SHP77 (cell line): ENCODE measurements at regions not wholly inside any gene's neighbourhood (a gene's known extent, or its start where the extent isn't known, plus 50 kb on each side); places are given as distances from the start of the nearest gene placed in this dataset.

Source experiments
- DNase-seq, 2 experiments: peaks; one replicate each; lab custom pipeline; 2025; lab: John Stamatoyannopoulos, UW

DNA sequence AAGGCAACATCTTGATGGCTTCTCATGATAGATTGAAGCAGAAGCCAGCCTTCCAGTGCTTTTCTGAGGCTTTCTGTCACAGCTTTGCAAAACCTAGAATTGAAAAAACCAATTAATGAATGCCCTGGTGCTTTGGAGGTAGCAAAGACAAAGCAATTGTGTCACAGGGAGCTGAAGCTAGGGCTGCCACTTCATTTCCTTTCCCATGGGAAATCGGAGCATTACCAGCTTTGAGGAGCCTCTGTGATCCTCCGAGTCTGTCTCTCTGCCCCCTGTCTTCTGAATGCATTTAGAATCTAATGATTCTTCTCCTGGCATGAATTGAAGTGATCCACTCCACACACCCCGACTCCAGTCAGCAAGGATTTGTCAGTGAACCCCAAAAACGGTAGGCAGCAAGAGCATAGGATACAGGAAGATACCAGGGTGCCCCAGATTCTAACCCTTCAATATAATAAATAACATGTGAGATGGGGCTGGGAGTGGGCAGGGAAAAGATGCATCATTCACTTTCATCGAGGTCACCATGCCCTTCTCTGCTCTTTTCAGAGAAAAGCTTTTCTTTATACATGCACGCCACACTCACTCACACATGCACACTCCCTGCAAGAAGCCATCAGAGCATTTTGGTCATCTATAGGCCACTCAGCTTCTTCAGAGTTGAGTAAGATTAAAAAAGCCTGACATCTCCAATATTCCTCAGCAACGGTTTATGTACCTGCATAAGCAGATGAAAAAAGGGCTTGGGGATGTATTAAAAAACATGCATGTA lies 247.7 kb upstream of the ZNF462 start:
- no peak for DNase-seq

DNA sequence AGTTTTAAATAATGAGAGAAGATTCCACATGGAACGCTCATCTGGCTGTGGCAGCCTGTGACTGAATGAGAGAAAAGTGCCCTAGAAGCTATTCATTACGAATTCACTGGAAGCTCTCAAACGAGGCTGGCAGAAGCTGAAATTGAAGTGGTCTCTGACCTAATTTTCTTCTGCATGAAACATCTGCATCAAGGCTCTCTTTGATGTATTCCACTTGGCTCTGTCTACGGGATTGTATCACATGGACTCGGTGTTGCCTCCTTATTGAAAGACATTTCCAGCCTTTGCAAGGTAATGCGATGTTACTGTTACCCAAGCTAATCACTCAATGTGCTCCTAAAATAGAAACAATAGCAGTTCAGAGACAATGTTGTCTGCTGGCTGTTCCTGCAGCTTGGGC lies 246.9 kb upstream of the ZNF462 start:
- no peak for DNase-seq

DNA sequence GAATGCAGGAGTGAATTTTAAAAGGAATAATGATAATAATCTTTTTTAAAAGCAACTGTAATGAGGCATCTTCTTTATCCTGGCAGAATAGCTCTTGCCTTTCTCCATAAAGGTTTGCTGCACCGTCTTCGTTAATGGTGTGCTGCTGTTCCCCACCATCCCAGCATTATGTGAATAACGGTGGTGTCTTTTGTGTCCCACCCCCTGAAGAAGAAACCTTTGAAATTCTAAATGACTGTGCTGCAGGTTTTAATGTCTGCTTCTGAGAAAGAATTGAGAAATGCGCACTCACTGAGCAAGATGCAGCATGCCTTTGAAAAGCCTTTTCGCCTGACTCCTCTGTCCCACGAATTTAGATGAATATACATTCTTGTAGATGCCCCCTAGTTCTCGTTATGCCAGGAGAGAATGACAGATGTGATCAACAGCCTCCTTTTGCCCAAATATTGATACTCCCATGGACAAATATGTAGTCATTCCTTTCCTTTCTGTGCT lies 246.1 kb upstream of the ZNF462 start:
- no peak for DNase-seq

DNA sequence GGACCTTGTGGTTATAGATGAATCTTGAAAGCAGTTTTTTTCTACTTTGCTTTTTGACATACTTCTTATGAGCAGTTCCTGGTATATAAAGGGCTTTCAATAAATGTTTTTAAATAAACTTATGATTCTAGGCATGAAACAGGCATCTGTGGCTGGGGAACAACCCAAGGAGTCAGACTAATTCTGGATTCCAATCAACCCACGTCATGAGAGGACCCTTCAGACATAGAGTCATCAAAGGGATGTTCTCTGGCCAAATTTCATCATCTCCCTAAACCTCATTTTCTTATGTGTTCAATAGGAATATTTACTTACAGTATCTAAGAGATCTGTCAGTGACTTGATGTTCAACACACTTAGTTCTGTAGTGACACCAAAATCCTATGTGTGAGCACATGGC lies 243.8 kb upstream of the ZNF462 start:
- DNase-seq, result no peak

DNA sequence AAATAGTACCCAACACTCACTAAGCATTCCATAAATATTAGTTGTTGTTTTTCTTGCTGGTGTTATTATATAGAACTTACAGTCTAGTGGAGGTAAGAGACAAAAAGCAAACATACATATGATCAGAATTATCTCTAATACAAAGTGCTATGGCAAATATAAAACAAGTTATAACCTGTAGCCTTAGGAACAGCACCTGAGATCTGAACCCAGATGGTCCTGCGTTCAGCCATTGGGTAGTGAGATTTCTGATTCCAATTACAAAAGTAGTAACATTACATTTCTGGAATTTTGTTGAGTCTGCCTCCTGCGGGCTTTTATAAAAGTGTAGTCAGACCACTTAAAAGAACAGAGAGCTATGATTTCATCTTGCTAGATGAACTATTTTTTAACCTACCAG lies 242.9 kb upstream of the ZNF462 start:
- DNase-seq, result no peak

DNA sequence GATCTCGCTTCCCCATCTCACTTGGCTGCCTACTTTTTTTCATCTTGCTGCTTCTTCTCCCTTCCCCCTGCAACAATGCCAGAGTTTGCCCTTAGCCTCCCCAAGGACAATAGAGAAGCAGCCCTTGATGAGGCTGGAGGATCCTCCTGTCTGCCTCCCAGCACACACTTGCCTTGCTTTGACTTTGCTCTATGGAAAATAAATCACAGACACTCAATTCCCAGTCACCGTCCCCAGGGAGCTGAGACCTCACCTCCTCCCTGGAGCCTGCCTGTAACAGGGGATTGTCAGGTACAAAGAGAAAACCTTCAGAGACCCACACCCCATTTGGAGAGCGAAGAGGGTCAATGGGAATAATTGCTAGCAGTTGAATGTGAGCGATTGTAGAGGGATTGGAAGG lies 242.1 kb upstream of the ZNF462 start:
- no peak for DNase-seq

DNA sequence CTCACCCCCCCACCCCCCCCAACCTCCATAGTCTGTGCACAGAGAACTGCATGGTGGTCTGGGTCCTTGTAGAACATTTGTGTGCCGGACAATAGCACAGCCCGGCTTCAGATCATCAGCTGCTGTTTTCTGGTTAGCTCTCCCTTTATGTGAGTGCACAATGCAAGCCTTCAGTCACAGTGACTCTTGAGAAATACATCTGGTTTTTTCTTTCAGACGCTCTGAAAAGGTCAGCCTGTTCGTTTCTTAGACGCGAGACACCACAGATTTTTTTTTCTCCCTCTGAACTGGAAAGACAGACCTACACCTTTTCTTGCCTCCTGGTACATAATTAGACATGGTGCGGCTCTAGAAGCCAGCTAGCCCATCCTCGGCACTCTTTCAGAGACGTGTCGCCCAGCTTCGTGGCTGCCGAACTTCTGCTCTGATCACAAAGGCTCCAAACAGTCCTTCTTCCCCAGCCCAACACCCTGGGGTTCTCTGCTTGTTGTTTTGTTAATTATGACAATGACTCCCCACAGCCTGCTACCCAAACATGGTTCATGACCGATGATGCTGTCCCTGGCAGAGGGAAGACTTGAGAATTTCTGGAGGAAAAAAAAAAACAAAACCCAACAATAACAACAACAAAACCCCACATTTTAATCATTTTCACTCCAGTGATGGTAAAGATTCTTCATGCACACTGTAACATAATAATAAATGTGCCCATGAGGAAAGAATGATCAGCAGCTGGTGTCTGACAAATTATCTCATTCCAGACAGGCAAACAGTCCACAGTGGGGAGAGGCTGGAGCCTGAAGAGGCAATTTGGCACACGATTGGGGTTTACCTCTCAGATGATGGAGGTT lies 241.4 kb upstream of the ZNF462 start:
- no peak for DNase-seq

DNA sequence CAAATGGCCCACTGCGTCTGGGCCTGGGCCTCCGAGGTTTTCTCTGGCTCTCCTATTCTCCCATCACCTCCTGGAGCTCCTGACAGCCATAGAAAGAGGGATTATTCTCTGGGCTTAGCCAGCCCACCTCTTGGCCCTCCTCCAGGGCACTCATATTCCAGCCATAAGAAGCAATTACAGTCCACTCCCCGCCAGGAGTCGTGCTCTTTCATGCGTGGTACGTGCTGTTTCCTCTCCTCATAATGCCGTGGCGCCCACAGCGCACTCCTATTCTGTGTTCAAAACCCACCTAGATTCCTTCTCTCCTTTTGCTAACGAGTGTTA lies 240.8 kb upstream of the ZNF462 start:
- DNase-seq, result no peak

DNA sequence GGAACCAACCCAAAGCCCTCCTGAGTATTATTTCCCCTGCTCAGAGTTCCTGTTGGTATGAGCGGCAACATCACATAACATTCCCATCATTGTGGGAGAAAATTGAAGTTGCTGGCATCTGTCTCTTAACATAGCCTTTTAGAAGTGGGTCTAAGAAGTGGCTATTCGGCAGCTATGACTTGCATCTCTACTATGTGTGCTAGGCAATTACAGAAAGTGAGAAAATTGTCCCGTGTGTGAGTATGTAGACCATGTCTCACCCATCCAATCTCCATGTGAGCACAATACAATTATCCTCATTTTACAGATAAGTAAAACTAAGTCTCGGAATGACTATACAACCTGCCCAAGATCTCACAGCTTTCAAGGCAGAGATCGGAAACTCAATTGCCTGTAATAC lies 239.4 kb upstream of the ZNF462 start:
- no peak for DNase-seq

DNA sequence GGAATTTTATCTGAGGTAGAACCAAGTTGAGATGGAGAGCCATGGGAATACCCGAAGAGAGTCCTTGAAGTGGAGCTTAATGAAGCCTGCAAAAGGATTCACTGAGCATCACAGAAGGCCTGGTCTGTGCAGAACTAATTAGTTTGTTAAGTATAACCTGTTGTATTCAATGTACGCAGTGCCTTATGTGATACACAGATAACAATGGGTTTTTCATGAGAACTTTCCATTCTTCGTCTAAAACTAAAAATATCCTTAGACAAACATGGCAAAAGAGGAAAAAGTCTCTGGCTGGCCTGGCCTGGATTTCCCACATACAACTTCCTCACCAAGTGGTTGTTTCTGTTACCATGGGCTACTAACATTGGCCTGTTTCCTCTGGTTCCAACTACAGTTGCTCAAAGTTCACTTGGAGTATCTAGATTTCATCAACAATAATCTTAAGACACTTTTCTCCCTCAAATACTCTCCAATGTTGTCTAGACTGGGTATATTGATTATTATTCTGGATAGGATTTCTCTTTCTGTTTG lies 237.6 kb upstream of the ZNF462 start:
- DNase-seq, result no peak

DNA sequence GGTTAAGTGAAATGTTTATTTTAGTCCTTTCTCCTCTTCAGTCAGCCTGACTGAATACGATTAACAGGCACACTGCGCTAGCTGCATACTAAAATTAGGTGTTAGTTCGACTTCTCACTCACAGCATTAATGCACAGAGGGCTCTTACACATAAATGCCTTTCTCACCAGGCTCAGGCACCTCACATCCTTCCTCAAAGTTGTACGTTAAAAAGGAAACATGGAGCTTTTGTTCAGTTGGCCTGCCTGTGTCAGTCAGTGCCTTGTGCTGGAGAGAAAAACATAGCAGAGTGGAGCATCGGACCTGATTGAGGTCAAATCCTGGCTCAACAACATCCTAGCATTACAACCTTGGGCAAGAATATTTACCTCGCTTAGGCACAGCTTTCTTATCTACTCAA lies 236.0 kb upstream of the ZNF462 start:
- no peak for DNase-seq

DNA sequence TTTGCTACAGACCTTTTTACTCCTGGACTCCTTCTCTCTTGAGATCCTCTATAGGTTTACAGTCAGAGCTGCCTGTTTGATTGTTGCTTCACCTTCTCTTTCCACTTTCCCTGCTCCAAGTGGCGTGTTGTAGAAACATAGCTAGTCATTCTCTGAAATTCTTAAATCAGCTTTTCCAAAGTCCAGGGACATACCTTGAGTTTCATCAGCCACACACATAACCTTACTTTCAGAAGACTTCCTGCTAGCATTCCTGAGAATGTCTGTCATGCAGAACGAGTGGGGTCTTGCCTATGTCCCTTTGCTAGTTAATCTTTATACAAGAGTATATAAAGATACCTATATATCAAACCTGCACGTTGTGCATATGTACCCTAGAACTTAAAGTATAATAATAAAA lies 230.3 kb upstream of the ZNF462 start:
- no peak for DNase-seq

DNA sequence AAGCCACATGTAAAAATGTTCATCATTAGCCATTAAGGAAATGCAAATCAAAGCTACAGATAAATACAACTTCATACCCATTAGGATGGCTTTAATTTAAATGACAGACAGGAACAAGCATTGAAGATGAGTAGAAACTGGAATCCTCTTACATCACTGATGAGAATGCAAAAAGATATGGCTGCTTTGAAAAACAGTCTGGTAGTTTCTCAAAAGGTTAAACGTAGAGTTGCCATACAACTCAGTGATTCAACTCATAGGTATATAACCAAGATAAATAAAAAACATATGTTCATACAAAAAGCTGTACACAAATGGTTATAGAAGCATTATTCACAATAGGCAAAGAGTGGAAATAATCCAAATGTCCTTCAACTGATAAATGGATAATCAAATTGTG lies 228.8 kb upstream of the ZNF462 start:
- DNase-seq, result no peak

DNA sequence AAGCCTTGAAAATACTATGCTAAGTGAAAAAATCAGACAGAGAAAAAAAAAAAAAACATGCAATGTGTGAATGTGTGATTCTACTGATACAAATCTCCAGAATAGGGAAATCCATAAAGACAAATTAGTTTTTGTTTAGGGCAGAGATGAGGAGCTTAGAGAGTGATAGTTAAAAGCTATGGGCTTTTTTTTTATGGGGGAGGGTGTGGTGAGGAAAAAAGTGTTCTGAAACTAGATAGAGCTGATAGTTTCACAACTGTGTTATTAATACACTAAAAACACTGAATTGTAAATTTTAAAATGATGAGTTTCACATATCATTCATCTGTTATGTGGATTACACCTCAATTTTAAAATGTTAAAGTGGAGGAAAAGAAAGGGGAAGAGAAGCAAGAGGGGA lies 228.3 kb upstream of the ZNF462 start:
- no peak for DNase-seq

DNA sequence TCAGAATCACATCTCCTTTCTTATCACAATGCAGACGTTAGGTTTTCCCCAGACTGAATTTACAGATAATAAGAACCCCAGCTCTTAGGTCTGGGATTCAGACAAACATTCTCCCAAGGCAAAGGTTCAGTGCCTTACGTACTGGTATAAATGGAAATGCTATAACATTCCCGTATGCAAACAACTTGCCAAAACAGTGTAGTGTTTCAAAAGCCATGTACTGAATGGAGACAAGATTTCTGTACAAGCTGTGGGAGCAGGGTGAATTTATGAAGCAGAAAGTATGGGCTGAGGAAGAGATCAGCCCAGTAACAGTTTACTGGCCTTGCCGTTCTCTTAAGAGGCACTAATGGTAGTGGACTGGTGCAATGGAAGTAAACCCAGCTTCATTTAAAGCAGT lies 225.5 kb upstream of the ZNF462 start:
- no peak for DNase-seq

DNA sequence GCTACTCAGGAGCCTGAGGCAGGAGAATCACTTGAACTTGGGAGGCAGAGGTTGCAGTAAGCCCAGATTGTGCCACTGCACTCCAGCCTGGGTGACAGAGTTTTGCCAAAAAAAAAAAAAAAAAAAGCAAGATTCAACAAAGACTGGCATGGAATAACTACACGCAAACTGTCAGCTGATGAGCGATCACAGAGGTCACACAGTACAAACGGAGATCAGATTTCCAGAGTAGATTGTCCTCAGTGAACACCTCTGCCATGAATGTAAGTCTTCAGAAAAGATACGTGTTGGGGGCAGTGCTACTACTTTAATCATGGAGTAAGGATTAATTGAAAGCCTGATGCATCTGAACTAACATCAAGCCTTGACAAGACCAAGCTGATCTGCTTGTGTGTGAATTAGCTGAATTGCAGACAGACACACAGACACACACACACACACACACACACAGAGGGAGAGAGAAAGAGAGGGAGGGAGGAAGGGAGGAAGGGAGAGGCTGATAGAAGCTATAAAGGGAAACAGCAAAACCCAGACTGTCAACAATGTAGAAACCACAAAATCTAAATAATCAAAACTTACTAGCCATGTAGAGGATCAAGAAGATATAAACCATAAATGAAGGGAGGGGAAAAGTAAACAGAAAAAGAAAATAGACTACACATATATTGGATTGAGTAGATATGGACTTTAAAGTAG lies 222.9 kb upstream of the ZNF462 start:
- no peak for DNase-seq

DNA sequence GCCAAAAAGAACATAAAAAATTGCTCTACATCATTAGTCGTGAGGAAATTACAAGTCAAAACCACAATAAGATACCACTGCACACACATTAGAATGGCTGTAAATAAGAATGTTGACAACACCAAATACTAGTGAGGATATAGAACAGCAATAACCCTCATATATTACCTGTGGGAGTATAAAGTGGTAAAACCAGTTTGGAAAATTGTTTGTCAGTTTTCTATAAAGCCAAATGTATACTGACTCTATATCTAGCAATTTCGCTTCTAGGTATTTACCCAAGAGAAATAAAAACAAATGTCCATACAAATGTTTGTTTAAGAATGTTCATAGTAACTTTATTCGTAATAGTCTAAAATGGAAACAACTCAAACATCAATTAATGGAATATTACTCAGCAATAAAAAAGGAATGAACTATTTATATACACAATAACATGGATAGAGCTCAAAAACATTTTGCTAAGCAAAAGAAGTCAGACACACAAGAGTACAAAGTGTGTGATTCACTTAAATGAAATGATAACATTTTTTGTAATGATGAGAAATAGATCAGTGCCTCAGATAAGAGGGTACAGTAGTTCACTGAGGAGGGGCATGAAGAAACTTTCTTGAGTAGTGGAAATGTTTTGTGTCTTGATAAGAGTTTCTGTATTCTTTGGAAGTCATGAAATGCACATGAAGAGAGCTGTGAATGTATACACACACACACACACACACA lies 219.6 kb upstream of the ZNF462 start:
- no peak for DNase-seq

DNA sequence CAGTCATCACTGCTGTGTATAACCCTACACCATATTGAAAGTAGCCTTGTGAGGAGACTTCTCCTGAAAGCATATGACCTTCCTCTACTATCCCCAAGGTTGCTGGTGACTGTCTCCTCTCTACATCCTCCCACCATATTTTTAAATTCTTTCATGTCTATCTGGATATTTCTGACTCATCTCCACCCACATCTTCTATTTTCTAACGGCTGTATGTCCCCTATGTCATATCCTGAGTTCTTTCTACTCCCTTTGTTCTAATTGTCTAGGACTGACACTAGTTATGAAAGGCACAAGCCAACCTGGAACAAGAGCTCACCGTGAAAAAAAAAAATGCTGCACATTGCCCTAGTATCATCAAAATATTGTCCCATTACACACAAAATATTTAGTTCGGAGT lies 218.3 kb upstream of the ZNF462 start:
- DNase-seq, result no peak

DNA sequence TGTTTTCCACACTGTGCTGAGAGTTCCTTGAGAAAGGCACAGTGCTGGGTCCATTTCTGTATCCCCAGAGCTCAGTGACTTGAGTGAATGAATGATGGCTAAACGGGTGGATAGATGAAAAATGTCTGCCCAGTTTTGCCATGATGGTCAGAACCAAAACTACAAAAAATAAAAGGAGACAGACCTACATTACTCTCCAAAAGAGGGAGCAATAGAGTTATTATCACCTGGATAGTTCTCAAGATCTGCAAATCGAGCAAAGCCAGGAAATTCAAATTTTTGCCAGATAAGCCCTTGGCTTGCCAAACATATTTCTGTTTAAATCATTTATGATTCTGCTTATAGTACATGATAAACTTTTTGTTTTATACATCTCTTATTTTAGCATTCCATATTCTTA lies 214.2 kb upstream of the ZNF462 start:
- no peak for DNase-seq

DNA sequence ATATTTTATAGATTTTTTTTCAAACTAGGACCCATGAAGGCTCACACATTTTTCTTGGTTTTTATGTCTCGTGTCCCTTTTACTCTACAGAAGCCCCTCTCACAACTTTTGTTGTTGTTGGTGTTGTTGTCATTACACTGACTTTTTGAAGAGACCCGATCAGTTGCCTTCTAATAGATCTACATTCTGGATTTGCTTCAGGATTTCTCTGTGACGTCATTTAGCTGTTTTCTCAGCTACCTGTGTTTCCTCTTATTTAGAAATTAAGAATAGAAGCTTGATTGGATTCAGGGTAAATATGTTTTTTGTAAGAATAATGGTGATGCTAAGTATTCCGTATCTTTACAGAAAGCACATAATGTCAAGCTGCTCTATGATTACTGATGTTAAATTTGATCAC lies 213.3 kb upstream of the ZNF462 start:
- DNase-seq, result no peak

DNA sequence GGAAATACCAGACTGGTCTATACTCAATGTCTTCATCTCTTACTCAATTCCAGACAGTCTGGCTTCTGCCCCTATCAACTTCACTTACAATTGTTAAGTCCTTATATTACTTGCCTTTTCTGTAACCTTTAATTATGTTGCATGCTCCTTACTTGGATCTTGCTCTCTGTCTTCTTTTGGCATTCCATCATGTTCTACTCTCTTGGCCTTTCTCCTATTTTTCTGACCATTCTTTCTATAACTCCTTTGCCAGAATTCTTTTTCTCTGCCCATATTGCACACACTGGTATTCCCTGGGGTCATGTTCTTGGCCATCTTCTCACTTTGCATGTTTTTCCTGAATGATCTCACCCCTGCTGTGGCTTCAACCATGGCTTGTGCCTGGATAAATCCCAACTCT lies 209.8 kb upstream of the ZNF462 start:
- no peak for DNase-seq

DNA sequence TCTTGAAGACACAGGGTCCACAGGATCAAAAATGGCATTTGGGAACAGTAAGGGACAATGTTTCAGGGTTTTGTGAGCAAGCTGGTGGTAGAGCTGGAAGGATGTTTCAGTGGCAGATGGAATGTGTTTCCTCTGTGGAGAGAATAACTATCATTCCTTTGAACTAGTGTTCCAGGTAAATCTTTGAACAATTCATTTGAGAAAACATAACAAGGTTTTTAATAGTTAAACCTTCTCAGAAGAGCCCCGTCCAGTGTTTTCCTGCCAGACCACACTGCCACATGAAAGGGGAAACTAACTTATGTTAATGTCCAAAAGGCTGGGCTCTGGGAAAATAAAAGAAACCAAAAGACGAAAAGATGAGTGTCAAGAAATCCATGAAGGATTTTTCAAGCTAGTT lies 207.0 kb upstream of the ZNF462 start:
- DNase-seq, result no peak
